ENCODE measurements at regions not wholly inside any gene's neighbourhood (a gene's known extent, or its start where the extent isn't known, plus 50 kb on each side); places are given as distances from the start of the nearest gene placed in this dataset.
A peak's percentile ranks its signal among the peaks of the same experiment; 100 is the strongest.

GRCh38 chr16:77657016-77657415, 65.3 kb upstream of the NUDT7 start:
- no peaks in the 10 kb centered on the region for H3K36me3 ChIP-seq (replicated peaks in 1 of 2; ENCODE audit: control insufficient read depth in 1 of 2, insufficient read depth in 2 of 2, low read length in 2 of 2)
- peak; percentile 20 for DNase-seq (ENCODE audit: low spot score)
- peaks cover 0 to 6% of the 10 kb centered on the region in 2 experiments; a peak in 1 of 5 replicates for H3K27me3 ChIP-seq (ENCODE audit: control insufficient read depth in 1 of 2, insufficient read depth in 2 of 2, low read length in 2 of 2)
- CTCF ChIA-PET (ENCODE audit: low intra/inter-chr PET ratio, low total read pairs) = no interaction called here
- no peak overlapping the region for H2AFZ ChIP-seq (ENCODE audit: low read length)
- WGBS (ENCODE audit: low lambda C conversion rate) = 78% methylated on average over 6 of the region's 6 CpGs
- H3K9ac ChIP-seq (ENCODE audit: insufficient read depth, low read depth, low read length) = no peak overlapping the region
- in situ Hi-C loops (cut with HindIII; ENCODE audit: extremely low pct_ligation_motif_present, low pct_unique_long_range_greater_than_20kb) = no loop called here
- no TSS peak for BruUV-seq (replicated peaks)
- FAIRE-seq = no peak
- H3K27ac ChIP-seq (ENCODE audit: extremely low read length, insufficient read depth, low read length) = no peak overlapping the region
- POLR2A ChIA-PET = no interaction called here
- H4K20me1 ChIP-seq (ENCODE audit: insufficient read depth, low read length) = no peaks in the 10 kb centered on the region
- no peak overlapping the region for H3K4me3 ChIP-seq (replicated peaks in 1 of 3; ENCODE audit: insufficient read depth in 1 of 3, low read depth in 2 of 3, low read length in 3 of 3)
- ATAC-seq = peak; percentile 37; the same call in 2 of the 3 replicates
- H3K4me1 ChIP-seq (ENCODE audit: insufficient read depth, low read length) = no peaks in the 10 kb centered on the region
- no peak overlapping the region for H3K4me2 ChIP-seq (ENCODE audit: low read depth, low read length)
- intact Hi-C loops (cut with micrococcal nuclease; ENCODE audit: unreplicated experiment) = no loop called here
- no peaks in the 10 kb centered on the region for H3K9me3 ChIP-seq (ENCODE audit: low read length)
- no peaks in the 10 kb centered on the region for H3K79me2 ChIP-seq (ENCODE audit: insufficient read depth, low read length)
- TF ChIP-seq HOXA7 (CRISPR knock-in tag; IDR thresholded peaks at IDR 0.05) = no peak
- TF ChIP-seq ZBED4 (CRISPR knock-in tag; IDR thresholded peaks at IDR 0.05; ENCODE audit: borderline replicate concordance) = no peak
- no peak for TF ChIP-seq SMAD3 (CRISPR knock-in tag; IDR thresholded peaks at IDR 0.05)
- 0 out of 2 replicates have a peak, but pooled peaks have one; percentile 13 for TF ChIP-seq NFYC (CRISPR knock-in tag; IDR thresholded peaks at IDR 0.05)
- peak; percentile 46; the same call in 1 of the 2 replicates for TF ChIP-seq NFYB (CRISPR knock-in tag; IDR thresholded peaks at IDR 0.05)
- 0 out of 2 replicates have a peak, but pooled peaks have one; percentile 1 for TF ChIP-seq CEBPB (IDR thresholded peaks at IDR 0.05; ENCODE audit: borderline replicate concordance, low read depth, low read length)
- no peak for TF ChIP-seq SOX13 (IDR thresholded peaks at IDR 0.05)
- no peak for TF ChIP-seq SOX13 (CRISPR knock-in tag; conservative IDR thresholded peaks at IDR 0.05 in 1 of 2, IDR thresholded peaks at IDR 0.05 in 1 of 2)
- TF ChIP-seq NFE2L2 (IDR thresholded peaks at IDR 0.05; ENCODE audit: low read length) = peak; percentile 91
- no peak for TF ChIP-seq ISX (CRISPR knock-in tag; conservative IDR thresholded peaks at IDR 0.05)
- no peak for TF ChIP-seq EEA1 (CRISPR knock-in tag; IDR thresholded peaks at IDR 0.05; ENCODE audit: borderline replicate concordance)
- no peak for TF ChIP-seq CCDC6 (CRISPR knock-in tag; IDR thresholded peaks at IDR 0.05)
- TF ChIP-seq SMC3 (IDR thresholded peaks at IDR 0.05; ENCODE audit: low read length) = no peak
- no peak for TF ChIP-seq STAT6 (CRISPR knock-in tag; IDR thresholded peaks at IDR 0.05; ENCODE audit: borderline replicate concordance)
- TF ChIP-seq ZSCAN20 (CRISPR knock-in tag; IDR thresholded peaks at IDR 0.05; ENCODE audit: borderline replicate concordance) = no peak
- TF ChIP-seq ZNF138 (CRISPR knock-in tag; IDR thresholded peaks at IDR 0.05; ENCODE audit: low read depth) = no peak
- peak; percentile 99 for TF ChIP-seq MAFF (IDR thresholded peaks at IDR 0.05; ENCODE audit: low read depth, low read length)
- no peak for TF ChIP-seq TARDBP (CRISPR knock-in tag; IDR thresholded peaks at IDR 0.05)
- no peak for TF ChIP-seq TCF7 (IDR thresholded peaks at IDR 0.05; ENCODE audit: low read depth)
- TF ChIP-seq KMT2B (CRISPR knock-in tag; IDR thresholded peaks at IDR 0.05) = no peak
- no peak for TF ChIP-seq ATF7 (IDR thresholded peaks at IDR 0.05)
- no peak for TF ChIP-seq ATF7 (CRISPR knock-in tag; IDR thresholded peaks at IDR 0.05)

Data from HepG2 (cell line).